Memory B cell (primary cell): ENCODE measurements at regions not wholly inside any gene's neighbourhood (a gene's known extent, or its start where the extent isn't known, plus 50 kb on each side); places are given as distances from the start of the nearest gene placed in this dataset.

ENCODE experiments used
- ATAC-seq: fragments of 150-1000 bp; cut with Tn5 transposase; 2 replicates; pipeline ENCODE4 v1.10.0; 2021; ENCODE audit warnings: low read depth, mild to moderate bottlenecking, moderate library complexity
- DNase-seq, 2 donors: peaks; one replicate each; pipeline ENCODE4 v3.0.0; 2022; ENCODE audit warnings: low spot score in 2 of 2
- H3K27ac Mint-ChIP-seq: one replicate; pipeline ENCODE4 v1.8.0; 2022; ENCODE audit warnings: mild to moderate bottlenecking, moderate library complexity, mixed read lengths
- H3K27me3 Mint-ChIP-seq: one replicate; pipeline ENCODE4 v1.8.0; 2022; ENCODE audit warnings: mixed read lengths
- H3K36me3 Mint-ChIP-seq: one replicate; pipeline ENCODE4 v1.8.0; 2022; ENCODE audit warnings: mild to moderate bottlenecking, mixed read lengths
- H3K4me1 Mint-ChIP-seq: one replicate; pipeline ENCODE4 v1.8.0; 2022; ENCODE audit warnings: mixed read lengths
- H3K4me3 Mint-ChIP-seq: one replicate; pipeline ENCODE4 v1.8.0; 2022; ENCODE audit warnings: mild to moderate bottlenecking, moderate library complexity, mixed read lengths
- H3K9me3 Mint-ChIP-seq: one replicate; pipeline ENCODE4 v1.8.0; 2022; ENCODE audit warnings: mixed read lengths

DNA sequence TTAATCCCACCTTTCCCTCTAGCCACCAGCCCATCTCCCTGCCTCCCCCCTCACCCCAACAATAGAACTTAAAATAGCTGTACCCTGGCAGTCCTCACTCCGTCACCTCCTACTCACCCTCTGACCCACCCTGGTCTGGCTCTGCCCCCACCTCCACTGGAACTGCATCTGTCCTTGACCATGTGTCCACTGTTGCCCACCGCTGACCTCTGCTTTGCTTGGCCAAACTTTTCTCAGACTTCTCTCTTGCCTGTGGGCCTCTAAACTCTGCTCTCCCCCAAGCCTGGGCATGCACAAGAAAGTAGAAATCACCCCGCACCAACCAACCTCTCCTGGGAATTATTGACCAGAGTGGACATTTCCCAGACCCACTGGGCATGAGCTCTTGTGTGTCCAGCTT is 169.8 kb downstream of the WSCD1 start:
- no peaks in the 10 kb centered on the region for H3K36me3 Mint-ChIP-seq
- DNase-seq: no peak
- no peak overlapping the region for H3K4me3 Mint-ChIP-seq
- no peaks in the 10 kb centered on the region for H3K9me3 Mint-ChIP-seq
- H3K27me3 Mint-ChIP-seq: peaks cover 17% of the 10 kb centered on the region
- no peak for ATAC-seq
- H3K27ac Mint-ChIP-seq: no peak overlapping the region
- H3K4me1 Mint-ChIP-seq: no peaks in the 10 kb centered on the region

DNA sequence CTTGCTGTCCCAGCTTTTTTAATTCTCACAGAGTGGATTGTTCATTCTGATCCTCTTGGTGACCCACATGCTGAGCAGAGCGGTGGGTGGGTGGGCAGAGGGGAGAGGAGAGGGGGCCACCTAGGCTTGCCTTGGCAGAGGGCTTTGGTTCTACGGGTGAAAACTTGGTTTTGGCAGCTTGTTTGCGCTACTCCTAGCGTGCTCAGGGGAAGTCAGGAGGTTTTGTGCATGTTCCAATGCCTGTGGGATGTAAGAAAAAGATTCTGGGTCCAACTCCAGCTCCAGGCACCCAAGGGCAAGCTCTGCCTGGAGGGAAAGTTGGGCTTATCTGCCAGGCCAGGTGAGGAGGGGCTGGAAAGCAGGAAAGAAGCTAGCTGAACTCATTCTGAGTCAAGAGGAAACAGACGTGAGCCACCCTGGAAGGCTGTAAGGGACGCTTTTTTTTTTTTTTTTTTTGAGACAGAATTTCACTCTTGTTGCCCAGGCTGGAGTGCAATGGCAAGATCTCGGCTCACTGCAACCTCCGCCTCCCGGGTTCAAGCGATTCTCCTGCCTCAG is 169.1 kb downstream of the WSCD1 start:
- Mint-ChIP-seq H3K36me3 (no peaks in the 10 kb centered on the region), H3K4me1 (no peaks in the 10 kb centered on the region), H3K27me3 (peaks cover 17% of the 10 kb centered on the region), H3K9me3 (no peaks in the 10 kb centered on the region), H3K27ac (no peak overlapping the region), H3K4me3 (no peak overlapping the region)
- ATAC-seq: no peak
- no peak for DNase-seq

GRCh38 chr17:6233856-6234255 is 163.7 kb downstream of the WSCD1 start:
- no peak for ATAC-seq
- no peak overlapping the region for H3K4me3 Mint-ChIP-seq
- no peaks in the 10 kb centered on the region for H3K4me1 Mint-ChIP-seq
- H3K27me3 Mint-ChIP-seq: no peaks in the 10 kb centered on the region
- H3K27ac Mint-ChIP-seq: no peak overlapping the region
- H3K36me3 Mint-ChIP-seq: no peaks in the 10 kb centered on the region
- no peaks in the 10 kb centered on the region for H3K9me3 Mint-ChIP-seq
- no peak for DNase-seq

DNA sequence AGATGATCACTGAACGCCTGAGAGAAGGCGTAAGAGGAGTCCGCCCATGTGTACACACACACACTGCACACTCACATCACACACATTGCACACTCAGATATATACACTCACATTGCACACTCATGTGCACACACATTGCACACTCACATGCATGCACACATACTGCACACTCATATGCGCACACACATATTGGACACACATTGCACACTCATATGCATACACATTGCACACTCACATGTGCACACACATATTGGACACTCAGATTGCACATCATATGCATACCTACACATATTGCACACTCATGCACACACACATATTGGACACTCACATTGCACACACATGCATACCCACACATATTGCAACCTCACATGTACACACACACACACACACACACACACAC is 163.2 kb downstream of the WSCD1 start:
- H3K27ac Mint-ChIP-seq: no peak overlapping the region
- DNase-seq (no peak), ATAC-seq (no peak)
- no peaks in the 10 kb centered on the region for H3K9me3 Mint-ChIP-seq
- H3K27me3 Mint-ChIP-seq: no peaks in the 10 kb centered on the region
- no peaks in the 10 kb centered on the region for H3K36me3 Mint-ChIP-seq
- no peaks in the 10 kb centered on the region for H3K4me1 Mint-ChIP-seq
- no peak overlapping the region for H3K4me3 Mint-ChIP-seq

- Mint-ChIP-seq H3K4me3 (no peak overlapping the region), H3K27ac (no peak overlapping the region), H3K9me3 (no peaks in the 10 kb centered on the region), H3K27me3 (no peaks in the 10 kb centered on the region), H3K4me1 (no peaks in the 10 kb centered on the region), H3K36me3 (no peaks in the 10 kb centered on the region)
- DNase-seq (no peak), ATAC-seq (no peak)
Observed at GRCh38 chr17:6232732-6233101, 162.5 kb downstream of the WSCD1 start.

GRCh38 chr17:6231886-6232731 is 161.9 kb downstream of the WSCD1 start:
- H3K36me3 Mint-ChIP-seq: no peaks in the 10 kb centered on the region
- no peaks in the 10 kb centered on the region for H3K27me3 Mint-ChIP-seq
- no peaks in the 10 kb centered on the region for H3K4me1 Mint-ChIP-seq
- H3K9me3 Mint-ChIP-seq: no peaks in the 10 kb centered on the region
- H3K4me3 Mint-ChIP-seq: no peak overlapping the region
- DNase-seq (no peak), ATAC-seq (no peak)
- H3K27ac Mint-ChIP-seq: no peak overlapping the region

DNA sequence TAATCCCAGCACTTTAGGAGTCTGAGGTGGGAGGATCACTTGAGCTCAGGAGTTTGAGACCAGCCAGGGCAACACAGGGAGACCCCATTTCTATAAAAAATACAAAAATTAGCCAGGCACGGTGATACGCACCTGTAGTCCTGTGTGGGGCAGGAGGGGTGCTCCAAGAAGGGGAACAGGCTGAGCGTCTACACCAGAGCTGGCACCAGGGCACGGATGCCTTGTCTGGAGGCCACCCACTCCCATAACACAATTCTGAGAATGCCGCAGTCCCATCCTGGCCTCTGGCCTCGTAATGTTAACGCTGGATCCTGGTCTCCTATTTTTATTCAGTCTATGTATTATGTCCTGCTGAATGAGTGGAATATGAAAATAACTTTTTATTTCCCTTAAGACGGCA is 161.3 kb downstream of the WSCD1 start:
- Mint-ChIP-seq H3K27me3 (no peaks in the 10 kb centered on the region), H3K9me3 (no peaks in the 10 kb centered on the region), H3K27ac (no peak overlapping the region), H3K4me1 (no peaks in the 10 kb centered on the region), H3K4me3 (no peak overlapping the region), H3K36me3 (no peaks in the 10 kb centered on the region)
- DNase-seq (no peak), ATAC-seq (no peak)

DNA sequence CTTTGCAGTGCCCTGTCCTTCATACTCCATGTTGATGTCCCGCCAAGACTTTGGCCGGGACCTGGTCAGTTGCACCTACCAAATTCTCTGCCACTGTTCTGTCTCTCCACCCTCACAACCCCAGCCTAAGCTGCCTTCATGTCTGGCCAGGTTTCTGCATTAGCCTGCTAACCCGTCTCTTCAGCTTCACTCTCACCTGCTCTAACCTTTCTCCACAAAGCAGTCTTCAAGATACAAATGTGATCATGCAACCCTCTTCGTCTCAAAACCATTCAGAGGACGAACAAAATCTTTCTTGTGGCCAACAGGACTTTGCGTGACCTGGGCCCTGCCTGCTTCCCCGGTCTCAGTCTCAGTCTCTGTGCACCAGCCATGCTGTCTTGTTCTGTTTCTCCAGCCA is 148.2 kb downstream of the WSCD1 start:
- Mint-ChIP-seq H3K36me3 (no peaks in the 10 kb centered on the region), H3K9me3 (peaks cover 3% of the 10 kb centered on the region), H3K27me3 (peaks cover 15% of the 10 kb centered on the region), H3K27ac (no peak overlapping the region), H3K4me1 (no peaks in the 10 kb centered on the region), H3K4me3 (no peak overlapping the region)
- no peak for ATAC-seq
- no peak for DNase-seq

DNA sequence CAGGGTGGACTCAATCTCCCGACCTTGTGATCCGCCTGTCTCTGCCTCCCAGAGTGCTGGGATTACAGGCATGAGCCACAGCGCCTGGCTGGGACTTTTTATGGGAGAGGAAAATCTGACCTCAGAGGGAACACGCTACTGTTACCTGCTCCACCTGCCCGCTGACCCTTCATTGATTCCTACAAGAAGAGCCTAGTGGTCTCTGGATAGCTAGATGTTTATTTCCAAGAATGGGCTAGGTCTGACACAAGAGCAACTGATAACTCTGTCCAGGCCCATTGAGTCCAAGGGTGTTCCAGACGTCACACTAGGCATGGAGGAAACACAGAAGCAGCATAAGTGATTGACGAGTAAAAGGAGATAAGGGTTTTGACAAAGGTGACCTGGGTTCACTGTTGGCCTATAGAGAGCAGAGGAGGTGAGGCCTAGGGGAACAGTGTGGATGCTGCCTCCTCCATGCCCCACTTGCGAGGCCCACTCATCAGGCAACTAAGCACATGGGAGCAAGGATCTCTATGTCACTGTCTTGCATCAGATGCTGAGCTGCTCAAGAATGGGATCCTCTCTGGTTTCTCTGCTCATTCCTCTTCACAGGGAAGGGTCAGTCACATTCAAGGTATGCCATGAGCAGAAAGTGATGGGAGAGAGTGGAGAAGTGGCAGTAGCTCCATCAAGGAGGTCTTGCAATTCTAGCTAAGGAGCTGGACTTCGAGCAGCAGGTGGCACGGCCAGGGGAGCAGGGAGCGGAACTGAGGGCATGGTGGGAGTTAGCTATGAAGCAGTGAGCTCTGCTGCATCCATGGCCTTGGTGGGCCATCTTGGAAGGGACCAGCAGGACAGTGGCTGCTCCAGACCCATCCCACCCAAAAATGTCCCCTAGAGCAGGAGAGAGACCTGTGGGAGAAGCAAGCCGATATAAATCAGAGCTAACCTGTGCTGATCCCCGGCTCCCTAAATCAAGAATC is 145.2 kb downstream of the WSCD1 start:
- Mint-ChIP-seq H3K27ac (no peak overlapping the region), H3K27me3 (peaks cover 15% of the 10 kb centered on the region), H3K36me3 (no peaks in the 10 kb centered on the region), H3K4me1 (no peaks in the 10 kb centered on the region), H3K9me3 (no peaks in the 10 kb centered on the region), H3K4me3 (no peak overlapping the region)
- no peak for DNase-seq
- ATAC-seq: no peak

- no peaks in the 10 kb centered on the region for H3K4me1 Mint-ChIP-seq
- H3K27me3 Mint-ChIP-seq: peaks cover 14% of the 10 kb centered on the region
- H3K4me3 Mint-ChIP-seq: no peak overlapping the region
- ATAC-seq: no peak
- no peak for DNase-seq
- H3K36me3 Mint-ChIP-seq: no peaks in the 10 kb centered on the region
- no peak overlapping the region for H3K27ac Mint-ChIP-seq
- no peaks in the 10 kb centered on the region for H3K9me3 Mint-ChIP-seq
Observed at GRCh38 chr17:6213859-6214258, 143.7 kb downstream of the WSCD1 start.

DNA sequence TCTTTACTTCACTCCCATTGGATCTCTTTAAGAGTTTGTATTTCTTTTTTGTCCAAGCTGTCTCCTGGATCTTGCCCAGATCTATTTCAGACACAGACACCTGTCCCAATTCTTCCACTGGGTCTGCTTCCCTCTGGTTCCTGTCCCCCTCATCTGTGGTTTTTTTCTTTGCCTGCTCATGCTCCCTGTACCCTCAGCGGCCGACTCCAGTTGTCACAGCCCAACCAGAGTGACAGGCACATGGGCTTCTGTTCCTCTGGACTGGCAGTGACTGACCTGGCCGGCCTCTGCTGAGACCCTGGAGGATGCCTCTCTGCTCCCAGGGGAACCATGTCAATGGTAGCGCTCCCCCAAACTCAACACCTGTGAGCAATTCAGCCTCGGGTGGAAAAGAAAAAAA is 142.6 kb downstream of the WSCD1 start:
- ATAC-seq (no peak), DNase-seq (no peak)
- Mint-ChIP-seq H3K4me3 (no peak overlapping the region), H3K9me3 (no peaks in the 10 kb centered on the region), H3K36me3 (no peaks in the 10 kb centered on the region), H3K27ac (no peak overlapping the region), H3K27me3 (peaks cover 6% of the 10 kb centered on the region), H3K4me1 (no peaks in the 10 kb centered on the region)

GRCh38 chr17:6209829-6210228 is 139.7 kb downstream of the WSCD1 start:
- H3K27ac Mint-ChIP-seq: no peak overlapping the region
- H3K4me3 Mint-ChIP-seq: no peak overlapping the region
- H3K9me3 Mint-ChIP-seq: no peaks in the 10 kb centered on the region
- H3K36me3 Mint-ChIP-seq: no peaks in the 10 kb centered on the region
- ATAC-seq (no peak), DNase-seq (no peak)
- no peaks in the 10 kb centered on the region for H3K4me1 Mint-ChIP-seq
- H3K27me3 Mint-ChIP-seq: peaks cover 9% of the 10 kb centered on the region

- H3K36me3 Mint-ChIP-seq: no peaks in the 10 kb centered on the region
- no peak overlapping the region for H3K4me3 Mint-ChIP-seq
- no peak overlapping the region for H3K27ac Mint-ChIP-seq
- H3K27me3 Mint-ChIP-seq: peaks cover 8% of the 10 kb centered on the region
- H3K4me1 Mint-ChIP-seq: no peaks in the 10 kb centered on the region
- ATAC-seq (no peak), DNase-seq (no peak)
- no peaks in the 10 kb centered on the region for H3K9me3 Mint-ChIP-seq
Observed at GRCh38 chr17:6208608-6209180, 138.5 kb downstream of the WSCD1 start.

- no peak for DNase-seq
- H3K4me1 Mint-ChIP-seq: no peaks in the 10 kb centered on the region
- H3K36me3 Mint-ChIP-seq: no peaks in the 10 kb centered on the region
- no peak overlapping the region for H3K27ac Mint-ChIP-seq
- peaks cover 22% of the 10 kb centered on the region for H3K27me3 Mint-ChIP-seq
- ATAC-seq: no peak
- H3K4me3 Mint-ChIP-seq: no peak overlapping the region
- no peaks in the 10 kb centered on the region for H3K9me3 Mint-ChIP-seq
Observed at GRCh38 chr17:6205525-6205924, 135.3 kb downstream of the WSCD1 start.
